ENCODE measurements at regions not wholly inside any gene's neighbourhood (a gene's known extent, or its start where the extent isn't known, plus 50 kb on each side); places are given as distances from the start of the nearest gene placed in this dataset.
"Not testable (repeated sequence)": the region's sequence is repeated elsewhere in the genome, so short reads cannot be mapped to it uniquely, and the experiment has no call there.

DNA sequence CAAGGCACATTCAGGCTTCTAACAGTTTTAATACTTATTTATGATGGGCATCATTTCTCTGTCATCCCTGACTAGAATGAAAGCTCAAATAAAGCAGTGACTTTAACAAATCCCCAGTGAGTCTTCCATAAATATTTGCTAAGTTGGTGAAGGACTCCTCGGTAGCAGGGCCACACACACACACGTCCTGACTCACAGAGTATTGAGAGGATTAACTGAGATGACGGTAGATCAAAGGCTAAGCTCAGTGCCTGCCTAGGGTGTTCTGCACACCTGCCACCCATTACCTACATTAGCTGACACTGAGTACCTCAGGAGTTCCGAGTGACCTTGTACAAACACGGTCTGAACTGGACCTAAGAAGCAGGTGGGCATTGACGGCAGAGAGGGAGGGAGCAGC lies 197.3 kb upstream of the SFSWAP start:
- TF ChIP-seq CTCF (conservative IDR thresholded peaks at IDR 0.05; ENCODE audit: low read depth, low read length), result no peak
- TF ChIP-seq EZH2 (IDR thresholded peaks at IDR 0.05; ENCODE audit: borderline replicate concordance, low read depth, low read length, poor library complexity, severe bottlenecking), result no peak
- no peak for DNase-seq (ENCODE audit: low spot score)
- Histone ChIP-seq H3K4me3 (ENCODE audit: low read depth, low read length, poor library complexity, severe bottlenecking) (no peak overlapping the region), H3K27ac (ENCODE audit: low read depth, low read length, poor library complexity, severe bottlenecking) (no peak overlapping the region), H3K27me3 (replicated peaks; ENCODE audit: insufficient read depth, low read depth, low read length, poor library complexity) (peaks cover 6% of the 10 kb centered on the region), H3K4me1 (ENCODE audit: insufficient read depth, low read length, poor library complexity, severe bottlenecking) (peaks cover 19% of the 10 kb centered on the region), H3K36me3 (ENCODE audit: insufficient read depth, low read length, poor library complexity, severe bottlenecking) (no peaks in the 10 kb centered on the region), H3K9me3 (ENCODE audit: low read depth, low read length, poor library complexity, severe bottlenecking) (no peaks in the 10 kb centered on the region)
- intact Hi-C loops (cut with micrococcal nuclease; ENCODE audit: unreplicated experiment), result no loop called here
- ChIA-PET CTCF (no interaction called here), POLR2A (ENCODE audit: low non-redundant PET) (no interaction called here)
- BruUV-seq (replicated peaks), result no TSS peak

- H3K9me3 ChIP-seq (ENCODE audit: low read depth, low read length, poor library complexity, severe bottlenecking); H3K36me3 ChIP-seq (ENCODE audit: insufficient read depth, low read length, poor library complexity, severe bottlenecking); H3K4me1 ChIP-seq (ENCODE audit: insufficient read depth, low read length, poor library complexity, severe bottlenecking); H3K27ac ChIP-seq (ENCODE audit: low read depth, low read length, poor library complexity, severe bottlenecking); intact Hi-C loops (cut with micrococcal nuclease; ENCODE audit: unreplicated experiment); POLR2A ChIA-PET (ENCODE audit: low non-redundant PET); H3K4me3 ChIP-seq (ENCODE audit: low read depth, low read length, poor library complexity, severe bottlenecking); CTCF ChIA-PET; BruUV-seq (replicated peaks); DNase-seq (ENCODE audit: low spot score): not testable (repeated sequence)
- H3K27me3 ChIP-seq (replicated peaks; ENCODE audit: insufficient read depth, low read depth, low read length, poor library complexity), result peaks cover 36% of the 10 kb centered on the region
These were observed 190.3 kb upstream of the SFSWAP start for GRCh38 chr12:131520553-131520952.

- Histone ChIP-seq H3K27ac (ENCODE audit: low read depth, low read length, poor library complexity, severe bottlenecking) (no peak overlapping the region), H3K36me3 (ENCODE audit: insufficient read depth, low read length, poor library complexity, severe bottlenecking) (no peaks in the 10 kb centered on the region), H3K9me3 (ENCODE audit: low read depth, low read length, poor library complexity, severe bottlenecking) (no peaks in the 10 kb centered on the region), H3K4me1 (ENCODE audit: insufficient read depth, low read length, poor library complexity, severe bottlenecking) (no peaks in the 10 kb centered on the region), H3K27me3 (replicated peaks; ENCODE audit: insufficient read depth, low read depth, low read length, poor library complexity) (peaks cover 36% of the 10 kb centered on the region), H3K4me3 (ENCODE audit: low read depth, low read length, poor library complexity, severe bottlenecking) (no peak overlapping the region)
- ChIA-PET POLR2A (ENCODE audit: low non-redundant PET) (no interaction called here), CTCF (no interaction called here)
- DNase-seq (ENCODE audit: low spot score), result no peak
- intact Hi-C loops (cut with micrococcal nuclease; ENCODE audit: unreplicated experiment), result no loop called here
- no TSS peak for BruUV-seq (replicated peaks)
- TF ChIP-seq EZH2 (IDR thresholded peaks at IDR 0.05; ENCODE audit: borderline replicate concordance, low read depth, low read length, poor library complexity, severe bottlenecking), result no peak
- TF ChIP-seq CTCF (conservative IDR thresholded peaks at IDR 0.05; ENCODE audit: low read depth, low read length), result no peak
These were observed 189.6 kb upstream of the SFSWAP start for GRCh38 chr12:131521326-131521725.

- no peaks in the 10 kb centered on the region for H3K9me3 ChIP-seq (ENCODE audit: low read depth, low read length, poor library complexity, severe bottlenecking)
- no TSS peak for BruUV-seq (replicated peaks)
- no peak for DNase-seq (ENCODE audit: low spot score)
- ChIA-PET CTCF (no interaction called here), POLR2A (ENCODE audit: low non-redundant PET) (no interaction called here)
- no peak for TF ChIP-seq EZH2 (IDR thresholded peaks at IDR 0.05; ENCODE audit: borderline replicate concordance, low read depth, low read length, poor library complexity, severe bottlenecking)
- no peaks in the 10 kb centered on the region for H3K36me3 ChIP-seq (ENCODE audit: insufficient read depth, low read length, poor library complexity, severe bottlenecking)
- intact Hi-C loops (cut with micrococcal nuclease; ENCODE audit: unreplicated experiment), result no loop called here
- H3K4me3 ChIP-seq (ENCODE audit: low read depth, low read length, poor library complexity, severe bottlenecking), result no peak overlapping the region
- peaks cover 26% of the 10 kb centered on the region for H3K27me3 ChIP-seq (replicated peaks; ENCODE audit: insufficient read depth, low read depth, low read length, poor library complexity)
- no peaks in the 10 kb centered on the region for H3K4me1 ChIP-seq (ENCODE audit: insufficient read depth, low read length, poor library complexity, severe bottlenecking)
- H3K27ac ChIP-seq (ENCODE audit: low read depth, low read length, poor library complexity, severe bottlenecking), result no peak overlapping the region
These were observed 184.9 kb upstream of the SFSWAP start for GRCh38 chr12:131525795-131526508.
